NCI-H2196 (cell line): ENCODE measurements at regions not wholly inside any gene's neighbourhood (a gene's known extent, or its start where the extent isn't known, plus 50 kb on each side); places are given as distances from the start of the nearest gene placed in this dataset.

Source experiments
- DNase-seq: peaks from one replicate; lab custom pipeline; 2025; ENCODE audit not compliant: unreplicated experiment; lab: John Stamatoyannopoulos, UW

DNA sequence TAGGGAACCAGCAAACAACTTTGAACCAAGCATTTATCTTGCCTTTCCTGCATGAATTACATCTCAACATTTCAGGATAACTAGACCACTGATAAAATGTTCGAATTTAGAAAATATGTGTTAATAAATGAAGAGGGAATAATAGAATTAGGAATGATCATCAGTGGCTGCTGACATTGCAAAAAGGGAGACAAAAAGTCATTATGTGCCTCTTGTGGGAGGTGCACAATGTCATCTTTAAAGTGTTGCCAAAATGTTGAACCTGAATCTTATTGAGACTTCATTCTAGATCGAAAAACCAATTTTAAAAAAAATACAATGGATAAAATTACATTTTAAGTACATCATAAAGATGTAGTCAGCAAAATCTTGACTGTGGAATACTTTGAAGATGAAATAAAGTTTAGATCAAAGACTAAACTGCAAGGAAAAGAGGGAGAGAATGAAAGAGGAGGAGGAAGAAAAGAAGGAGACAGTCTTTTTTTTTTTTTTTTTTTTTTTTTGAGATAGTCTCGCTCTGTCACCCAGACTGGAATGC is 299.3 kb downstream of the FBXW7 start:
- no peak for DNase-seq

DNA sequence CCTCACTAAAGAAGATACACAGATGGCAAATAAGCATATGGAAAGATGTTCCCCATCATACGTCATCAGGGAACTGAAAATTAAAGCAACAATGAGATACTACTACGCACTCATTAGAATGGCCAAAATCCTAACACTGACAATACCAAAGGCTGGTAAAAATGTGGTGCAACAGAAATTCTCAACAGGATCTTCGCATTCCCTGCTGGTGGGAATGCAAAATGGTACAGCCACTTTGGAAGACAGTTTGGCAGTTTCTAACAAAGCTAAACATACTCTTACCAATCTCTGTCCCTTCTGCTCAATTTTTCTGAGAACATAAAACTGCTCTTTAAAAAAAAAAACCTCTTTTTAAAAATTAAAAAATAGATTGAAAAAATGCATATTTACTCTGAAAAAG is 300.2 kb downstream of the FBXW7 start:
- DNase-seq, result no peak

DNA sequence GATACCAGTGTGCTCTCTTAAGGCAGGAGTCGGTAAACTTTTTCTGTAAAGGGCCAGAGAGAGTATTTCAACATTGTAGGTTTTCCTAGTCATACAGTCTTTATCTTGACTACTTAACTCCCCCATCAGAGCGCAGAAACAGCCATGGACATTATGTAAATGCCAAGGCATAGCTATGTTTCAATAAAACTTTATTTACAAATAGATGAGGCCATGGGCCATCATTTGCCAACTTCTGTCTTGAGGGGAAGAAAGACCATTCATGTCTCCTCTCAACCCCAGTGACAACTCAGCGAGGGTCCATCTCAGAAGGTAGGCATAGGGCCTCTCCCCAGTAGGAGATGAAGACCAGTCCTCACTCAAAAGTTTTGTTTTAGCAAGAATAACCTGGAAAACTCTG is 301.3 kb downstream of the FBXW7 start:
- no peak for DNase-seq

DNA sequence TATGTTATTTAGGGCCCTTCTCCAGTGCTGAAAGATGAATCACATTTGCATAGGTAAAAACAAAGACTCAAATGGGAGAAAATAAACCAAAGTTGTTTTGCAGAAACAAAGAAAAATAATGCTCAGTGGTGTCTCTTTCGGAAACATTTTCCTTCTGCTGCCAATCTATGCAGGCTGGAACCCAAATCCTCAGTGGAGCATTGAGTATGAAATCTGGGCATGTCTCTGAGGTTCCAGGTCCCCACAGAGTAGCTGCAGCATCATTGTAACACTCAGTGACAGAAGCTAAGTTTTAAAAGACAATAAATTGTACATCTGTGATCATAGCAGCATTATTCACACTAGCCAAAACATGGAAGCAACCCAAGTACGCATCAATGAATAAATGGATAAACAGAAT is 303.6 kb downstream of the FBXW7 start:
- DNase-seq, result no peak

- no peak for DNase-seq
These were observed 306.1 kb downstream of the FBXW7 start for GRCh38 chr4:152229782-152230289.

GRCh38 chr4:152225680-152226079 is 310.2 kb downstream of the FBXW7 start:
- DNase-seq, result no peak

GRCh38 chr4:152224721-152225420 is 311.0 kb downstream of the FBXW7 start:
- DNase-seq, result no peak

DNA sequence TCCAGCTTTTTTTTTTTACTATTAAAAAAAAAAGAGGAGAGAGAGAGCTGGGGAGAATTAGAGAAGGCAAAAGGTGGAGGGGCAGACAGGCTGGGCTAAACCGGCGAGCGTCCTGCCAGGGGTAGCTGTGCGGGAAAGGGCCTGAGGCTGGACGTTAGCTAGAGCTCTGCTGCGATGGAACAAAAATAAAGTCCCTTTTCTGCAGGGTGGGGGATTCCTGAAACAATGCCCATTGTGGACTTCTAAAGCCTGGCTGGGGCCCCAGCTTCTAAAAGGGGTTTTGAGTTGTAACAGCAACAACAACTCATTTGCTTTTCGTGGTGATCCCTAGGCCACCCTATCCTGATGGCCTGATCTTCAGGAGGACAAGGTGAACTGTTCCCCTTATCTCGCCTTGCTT is 311.7 kb downstream of the FBXW7 start:
- no peak for DNase-seq

GRCh38 chr4:152223600-152223999 is 312.3 kb downstream of the FBXW7 start:
- DNase-seq, result no peak

DNA sequence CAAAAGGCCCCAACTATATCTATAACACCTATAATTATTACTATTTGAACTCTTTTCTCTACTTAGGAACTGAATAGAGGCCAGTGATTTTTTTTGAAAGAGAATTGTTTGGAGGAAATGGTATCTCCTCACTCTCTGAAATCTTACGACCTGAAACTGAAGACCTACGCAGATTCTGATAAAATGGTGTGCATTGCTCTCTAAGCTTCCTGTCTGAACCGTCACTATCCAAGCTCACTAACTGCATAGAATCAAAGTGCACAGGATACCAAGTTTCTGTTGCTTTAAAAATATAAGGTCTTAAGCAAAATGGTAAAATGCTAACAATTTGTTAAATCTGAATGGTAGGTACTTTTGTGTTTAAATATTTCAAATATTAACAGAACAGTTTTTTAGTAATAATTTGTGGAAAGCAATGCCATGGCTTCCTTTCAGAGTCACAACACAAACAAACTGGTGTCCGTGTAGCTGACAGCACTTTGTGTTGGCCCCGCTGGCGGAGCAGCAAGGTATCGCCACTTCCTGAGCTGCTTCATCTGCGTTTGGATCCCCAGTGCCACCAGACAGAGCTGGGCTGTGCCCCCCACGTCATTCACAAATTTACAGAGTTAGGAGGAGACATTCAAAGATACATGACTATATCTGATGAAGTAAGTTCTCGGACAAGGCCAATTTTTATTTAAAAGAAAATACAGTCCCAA is 313.9 kb downstream of the FBXW7 start:
- DNase-seq, result no peak

DNA sequence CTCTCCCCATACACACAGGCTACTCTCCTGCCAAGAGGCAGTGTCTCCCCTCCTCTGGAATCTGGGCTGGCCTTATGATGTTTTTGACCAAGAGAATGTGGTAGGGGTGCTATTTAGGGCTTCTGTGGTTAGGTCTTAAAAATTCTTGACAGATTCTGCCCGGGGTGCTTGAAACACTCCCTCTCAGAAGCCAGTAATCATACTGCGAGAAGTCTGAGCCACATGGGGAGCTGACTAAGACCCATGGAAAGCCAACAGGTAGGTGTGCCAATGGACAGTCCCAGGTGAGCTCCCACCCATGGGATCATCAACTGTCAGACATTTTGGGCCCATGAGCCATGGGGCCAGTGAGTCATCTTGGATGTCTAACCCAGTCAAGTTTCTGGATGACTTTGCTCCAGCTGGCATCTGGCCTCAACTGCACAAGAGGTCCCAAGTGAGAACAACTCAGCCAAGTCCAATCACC is 315.7 kb downstream of the FBXW7 start:
- DNase-seq, result no peak

GRCh38 chr4:152218576-152218975 is 317.3 kb downstream of the FBXW7 start:
- no peak for DNase-seq

DNA sequence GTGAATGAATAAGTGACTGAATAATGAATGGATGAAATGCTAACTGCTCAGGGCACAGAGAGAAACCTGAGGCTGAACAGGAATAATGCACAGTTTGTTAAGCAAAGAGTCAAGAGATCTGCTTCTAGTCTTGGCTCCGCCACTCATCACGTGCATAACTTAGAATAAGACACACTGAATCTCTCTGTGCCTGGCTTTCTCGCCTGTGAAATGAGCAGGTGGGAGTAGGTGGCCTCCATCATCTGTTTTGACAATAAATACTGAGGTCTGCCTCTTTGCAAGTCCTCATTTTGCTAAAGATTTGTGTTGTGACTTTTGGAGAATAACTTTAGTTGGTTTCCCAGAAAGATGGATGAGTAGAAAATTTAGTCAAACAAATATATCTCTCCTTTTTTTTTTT is 318.0 kb downstream of the FBXW7 start:
- no peak for DNase-seq

- DNase-seq, result no peak
These were observed 323.8 kb downstream of the FBXW7 start for GRCh38 chr4:152211936-152212653.

- no peak for DNase-seq
These were observed 326.0 kb downstream of the FBXW7 start for GRCh38 chr4:152209772-152210493.

GRCh38 chr4:152207378-152207720 is 328.5 kb downstream of the FBXW7 start:
- no peak for DNase-seq

DNA sequence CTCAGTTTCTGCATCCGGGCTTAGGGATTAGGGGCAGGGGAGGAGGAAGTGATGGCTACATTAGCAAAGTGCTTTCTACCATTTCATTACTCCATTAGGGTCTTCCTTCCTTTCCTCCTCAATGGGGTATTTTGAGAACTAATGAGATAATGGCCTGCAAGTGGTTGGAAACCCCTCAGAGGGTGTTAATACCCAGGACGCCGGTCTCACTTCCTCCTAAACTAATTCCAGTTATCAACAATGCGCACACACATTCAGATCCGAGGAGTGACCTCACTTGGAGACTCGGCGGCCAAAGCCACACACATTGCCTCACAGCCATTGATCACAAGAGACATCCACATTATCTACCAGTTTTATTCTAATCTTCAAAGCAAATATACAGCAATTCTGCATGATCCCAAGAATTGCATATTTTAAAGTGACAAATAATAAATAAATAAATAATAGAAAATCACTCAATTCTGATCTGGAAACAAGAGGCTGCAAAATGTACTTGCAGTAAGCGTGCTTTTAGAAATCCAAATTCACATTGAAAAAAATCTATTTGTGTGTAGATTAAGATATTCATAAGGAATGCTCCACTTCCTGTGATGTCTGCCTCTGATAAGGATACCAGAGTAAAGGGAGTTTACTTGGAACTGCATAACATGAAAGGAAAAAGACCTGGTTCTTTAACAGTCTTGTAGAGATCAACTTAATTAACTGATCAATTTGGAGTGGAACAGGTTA is 329.1 kb downstream of the FBXW7 start:
- DNase-seq, result no peak

DNA sequence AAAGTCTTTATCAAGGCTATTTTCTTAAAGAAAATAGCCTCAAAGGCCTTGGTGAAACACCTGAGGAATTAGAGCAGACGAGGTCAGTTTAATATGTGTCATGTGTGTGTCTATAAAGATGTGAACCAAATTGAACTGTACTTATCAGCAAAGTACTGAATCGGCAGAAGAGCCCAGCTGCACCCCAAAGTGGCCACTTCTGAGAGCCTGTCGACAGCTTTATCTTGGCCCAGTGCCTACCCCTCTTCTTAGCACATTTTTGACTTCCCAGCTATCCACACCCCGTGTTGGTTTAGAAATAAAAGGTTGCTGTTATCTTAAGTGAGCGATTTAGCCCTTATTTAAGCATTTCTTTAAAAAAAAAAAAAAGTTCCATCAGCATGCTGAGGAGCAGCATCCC is 329.7 kb downstream of the FBXW7 start:
- no peak for DNase-seq

DNA sequence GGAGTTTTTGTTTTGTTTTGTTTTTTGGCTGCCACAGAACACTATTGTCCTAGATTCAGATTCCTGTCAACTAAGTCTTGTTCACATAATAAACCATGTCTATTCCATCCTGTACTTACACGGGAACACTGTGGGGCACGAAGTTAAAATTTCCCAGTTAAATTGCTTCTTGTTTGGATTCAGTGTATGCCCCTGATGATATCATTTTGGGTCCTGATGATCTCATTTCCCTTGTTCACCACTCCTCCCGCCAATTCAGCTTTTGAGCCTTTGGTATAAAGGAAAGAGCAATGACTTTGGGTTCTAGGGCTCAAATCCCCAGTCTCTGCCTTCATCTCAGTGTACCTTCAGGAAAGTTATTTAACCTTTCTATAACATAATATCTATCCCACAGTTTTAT is 333.5 kb downstream of the FBXW7 start:
- DNase-seq, result no peak
